ENCODE measurements at regions not wholly inside any gene's neighbourhood (a gene's known extent, or its start where the extent isn't known, plus 50 kb on each side); places are given as distances from the start of the nearest gene placed in this dataset.

DNA sequence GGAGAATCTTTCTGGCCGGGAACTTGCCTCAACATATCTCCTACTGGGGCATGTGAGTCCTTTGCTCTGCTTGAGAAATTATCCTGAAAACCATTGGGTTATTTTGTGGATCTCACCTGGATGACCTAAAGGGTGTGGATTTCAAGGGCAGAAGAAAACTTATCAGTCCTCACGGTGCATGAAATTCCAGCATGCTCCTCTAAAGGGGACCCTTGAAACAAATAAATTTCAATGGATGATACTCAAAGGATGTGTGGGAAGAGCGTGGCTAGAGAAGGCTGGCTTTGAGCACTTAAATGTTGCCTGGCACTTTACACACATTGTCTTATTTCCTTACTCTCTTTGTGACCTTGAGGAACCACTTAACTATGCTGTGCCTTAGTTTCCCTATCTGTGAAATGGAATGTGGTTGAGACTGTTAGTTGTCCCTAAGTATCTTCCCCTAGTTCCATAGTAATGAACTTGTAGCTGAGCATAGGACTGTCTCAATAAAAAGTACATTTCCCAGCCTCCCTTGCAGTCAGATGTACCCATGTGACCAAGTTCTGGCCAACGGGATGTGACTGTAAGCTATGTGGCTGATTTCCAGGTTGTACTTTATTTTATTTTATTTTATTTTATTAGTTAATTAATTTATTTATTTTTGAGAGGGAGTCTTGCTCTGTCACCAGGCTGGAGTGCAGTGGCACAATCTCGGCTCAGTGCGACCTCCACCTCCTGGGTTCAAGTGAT is 81.9 kb upstream of the PTPN1 start:
- TF ChIP-seq POLR2AphosphoS5 (IDR thresholded peaks at IDR 0.05) (no peak), EP300 (IDR thresholded peaks at IDR 0.05) (no peak), POLR2A (IDR thresholded peaks at IDR 0.05) (no peak)
- TF ChIP-seq, protein P1, sequence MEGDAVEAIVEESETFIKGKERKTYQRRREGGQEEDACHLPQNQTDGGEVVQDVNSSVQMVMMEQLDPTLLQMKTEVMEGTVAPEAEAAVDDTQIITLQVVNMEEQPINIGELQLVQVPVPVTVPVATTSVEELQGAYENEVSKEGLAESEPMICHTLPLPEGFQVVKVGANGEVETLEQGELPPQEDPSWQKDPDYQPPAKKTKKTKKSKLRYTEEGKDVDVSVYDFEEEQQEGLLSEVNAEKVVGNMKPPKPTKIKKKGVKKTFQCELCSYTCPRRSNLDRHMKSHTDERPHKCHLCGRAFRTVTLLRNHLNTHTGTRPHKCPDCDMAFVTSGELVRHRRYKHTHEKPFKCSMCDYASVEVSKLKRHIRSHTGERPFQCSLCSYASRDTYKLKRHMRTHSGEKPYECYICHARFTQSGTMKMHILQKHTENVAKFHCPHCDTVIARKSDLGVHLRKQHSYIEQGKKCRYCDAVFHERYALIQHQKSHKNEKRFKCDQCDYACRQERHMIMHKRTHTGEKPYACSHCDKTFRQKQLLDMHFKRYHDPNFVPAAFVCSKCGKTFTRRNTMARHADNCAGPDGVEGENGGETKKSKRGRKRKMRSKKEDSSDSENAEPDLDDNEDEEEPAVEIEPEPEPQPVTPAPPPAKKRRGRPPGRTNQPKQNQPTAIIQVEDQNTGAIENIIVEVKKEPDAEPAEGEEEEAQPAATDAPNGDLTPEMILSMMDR (IDR thresholded peaks at IDR 0.05), result no peak
- ATAC-seq, result no peak
- no peak overlapping the region for H3K4me3 ChIP-seq
- peak overlapping the region in 1 of 4 donors; percentile 56 for H3K27ac ChIP-seq
- peaks cover 0 to 26% (median 9%) of the 10 kb centered on the region in 3 donors for H3K4me1 ChIP-seq
- whole genome bisulfite sequencing, 2 donors (ENCODE audit: low coverage in 1 of 2), result 87 to 100% methylated on average over 3 to 5 of the region's 6 CpGs
- H3K36me3 ChIP-seq, result no peaks in the 10 kb centered on the region
- no peaks in the 10 kb centered on the region for H3K27me3 ChIP-seq
- H3K9me3 ChIP-seq, result no peaks in the 10 kb centered on the region

DNA sequence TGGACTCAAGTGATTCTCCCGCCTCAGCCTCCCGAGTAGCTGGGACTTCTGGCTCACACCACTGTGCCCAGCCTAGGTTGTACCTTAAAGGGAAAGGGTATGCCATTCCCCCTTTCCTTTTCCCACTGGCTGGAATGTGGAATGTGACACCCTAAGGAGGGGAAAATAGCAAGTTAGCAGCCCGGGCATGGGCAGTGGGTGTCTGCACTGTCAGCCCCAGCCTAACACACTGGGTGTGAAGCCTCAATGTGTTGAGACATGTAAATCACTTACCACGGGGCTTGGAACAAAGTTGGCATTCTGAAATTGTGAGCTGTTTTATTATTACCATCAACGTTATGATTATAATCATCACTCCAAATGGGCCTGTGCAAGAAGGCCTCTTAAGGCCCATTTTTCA is 80.8 kb upstream of the PTPN1 start:
- ATAC-seq, result no peak
- peaks cover 0 to 17% (median 0%) of the 10 kb centered on the region in 3 donors for H3K4me1 ChIP-seq
- TF ChIP-seq, protein P1 (IDR thresholded peaks at IDR 0.05), result no peak
- TF ChIP-seq POLR2A (IDR thresholded peaks at IDR 0.05) (no peak), EP300 (IDR thresholded peaks at IDR 0.05) (no peak), POLR2AphosphoS5 (IDR thresholded peaks at IDR 0.05) (no peak)
- H3K9me3 ChIP-seq, result no peaks in the 10 kb centered on the region
- no peak overlapping the region for H3K4me3 ChIP-seq
- H3K27me3 ChIP-seq, result no peaks in the 10 kb centered on the region
- 38 to 57% methylated on average over 1 to 2 of the region's 5 CpGs for WGBS, 2 donors (ENCODE audit: low coverage in 1 of 2)
- H3K36me3 ChIP-seq, result no peaks in the 10 kb centered on the region
- H3K27ac ChIP-seq, result no peak overlapping the region

DNA sequence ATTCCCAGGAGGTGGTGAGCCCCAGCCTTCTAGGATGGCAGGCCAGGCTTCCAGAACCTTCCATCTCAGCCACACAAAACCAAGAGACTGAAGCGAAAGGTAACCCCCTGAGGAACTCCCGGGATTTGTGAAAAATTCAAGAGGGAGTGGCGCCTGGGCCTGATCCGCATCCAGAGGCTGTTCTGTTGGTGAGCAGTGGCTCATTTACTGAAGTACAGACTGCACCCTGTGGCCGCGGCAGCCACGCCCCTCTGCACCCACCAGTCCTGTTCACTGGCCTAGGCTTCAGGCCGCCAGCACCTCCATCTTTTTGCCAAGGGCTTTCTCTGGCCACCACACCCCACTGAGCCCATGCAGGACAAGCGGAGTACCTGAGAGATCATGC is 79.1 kb upstream of the PTPN1 start:
- 90% methylated on average over 2 of the region's 9 CpGs; no CpG with 5 or more reads in 1 of the 2 donors for WGBS, 2 donors (ENCODE audit: low coverage in 1 of 2)
- Histone ChIP-seq H3K27me3 (no peaks in the 10 kb centered on the region), H3K9me3 (no peaks in the 10 kb centered on the region), H3K36me3 (no peaks in the 10 kb centered on the region), H3K27ac (peak overlapping the region in 1 of 4 donors; percentile 19), H3K4me3 (no peak overlapping the region), H3K4me1 (peaks cover 0 to 17% (median 0%) of the 10 kb centered on the region in 3 donors)
- ATAC-seq, result no peak
- TF ChIP-seq POLR2AphosphoS5 (IDR thresholded peaks at IDR 0.05), result no peak
- no peak for TF ChIP-seq EP300 (IDR thresholded peaks at IDR 0.05)
- TF ChIP-seq, protein P1 (IDR thresholded peaks at IDR 0.05), result no peak
- TF ChIP-seq POLR2A (IDR thresholded peaks at IDR 0.05), result no peak

DNA sequence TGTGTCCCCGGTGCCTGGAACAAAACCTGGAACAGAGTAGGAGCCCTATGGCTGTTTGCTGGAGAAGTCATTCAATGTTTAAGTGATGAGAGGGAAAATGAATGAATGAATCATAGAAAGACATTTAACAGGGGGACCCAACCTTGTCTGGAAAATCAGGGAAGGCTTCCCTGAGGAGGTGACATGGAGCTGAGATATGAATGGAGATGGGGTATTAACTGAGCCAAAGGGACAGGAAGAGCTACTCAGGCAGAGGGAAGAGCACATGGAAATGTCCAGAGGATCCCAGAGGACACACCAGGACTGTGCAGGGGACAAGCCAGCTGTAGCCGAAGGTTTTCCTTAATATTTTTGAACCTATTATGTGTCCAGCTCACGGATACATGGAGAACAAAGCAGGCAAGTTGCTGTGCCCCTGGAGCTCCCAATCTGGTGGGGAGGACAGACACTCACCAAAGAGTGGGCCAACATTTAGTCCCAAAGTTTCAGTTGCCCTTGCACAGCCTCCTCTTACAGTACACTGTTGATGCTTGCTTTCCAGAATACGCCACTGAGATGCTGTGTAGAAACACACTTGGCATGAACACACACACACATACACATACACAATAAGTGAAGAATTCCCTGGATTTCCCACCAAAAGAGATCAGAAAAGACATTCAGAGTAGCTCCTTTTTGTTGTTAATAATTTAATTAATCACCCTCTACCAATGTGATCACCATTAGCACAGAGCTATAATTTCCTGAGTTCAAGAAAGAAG is 77.0 kb upstream of the PTPN1 start:
- Histone ChIP-seq H3K9me3 (no peaks in the 10 kb centered on the region), H3K27me3 (no peaks in the 10 kb centered on the region), H3K4me1 (peaks cover 0 to 2% (median 0%) of the 10 kb centered on the region in 3 donors), H3K36me3 (no peaks in the 10 kb centered on the region), H3K27ac (no peak overlapping the region), H3K4me3 (no peak overlapping the region)
- WGBS, 2 donors (ENCODE audit: low coverage in 1 of 2), result 88 to 94% methylated on average over 2 to 4 of the region's 4 CpGs
- no peak for ATAC-seq
- TF ChIP-seq EP300 (IDR thresholded peaks at IDR 0.05), result no peak
- no peak for TF ChIP-seq POLR2A (IDR thresholded peaks at IDR 0.05)
- TF ChIP-seq, protein P1 (IDR thresholded peaks at IDR 0.05), result no peak
- TF ChIP-seq POLR2AphosphoS5 (IDR thresholded peaks at IDR 0.05), result no peak

Measured in gastroesophageal sphincter (tissue), 4 donors.